Epidermal melanocyte (primary cell): ENCODE measurements at regions not wholly inside any gene's neighbourhood (a gene's known extent, or its start where the extent isn't known, plus 50 kb on each side); places are given as distances from the start of the nearest gene placed in this dataset.
"Not testable (repeated sequence)": the region's sequence is repeated elsewhere in the genome, so short reads cannot be mapped to it uniquely, and the experiment has no call there.

Experiments
- DNase-seq: peaks from one replicate; pipeline ENCODE4 v3.0.0; 2011; ENCODE audit warnings: low spot score; ENCODE audit not compliant: insufficient read length

GRCh38 chr1:55885619-55886018 is 670.5 kb upstream of the USP24 start:
- DNase-seq, result no peak

- no peak for DNase-seq
Observed at GRCh38 chr1:55882931-55883330, 667.8 kb upstream of the USP24 start.

DNA sequence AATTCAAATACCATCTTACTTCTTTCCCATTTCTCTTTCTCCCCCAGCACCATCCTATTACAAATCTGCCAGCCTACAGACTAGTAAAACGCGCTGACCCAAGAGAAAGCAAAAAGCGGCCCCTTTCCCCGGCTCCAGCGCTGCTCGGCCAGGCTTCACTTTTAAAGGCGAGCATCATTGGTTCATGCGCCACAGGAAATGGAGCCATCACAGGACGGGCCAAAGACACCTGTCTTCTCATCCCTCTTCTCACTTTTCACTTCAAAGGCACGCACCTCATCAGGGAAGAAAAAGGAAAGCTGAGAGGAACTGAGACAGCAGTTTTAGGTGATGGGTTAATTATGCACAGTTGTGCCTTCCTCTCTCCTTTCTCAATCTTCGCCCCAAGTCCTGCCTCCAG is 664.2 kb upstream of the USP24 start:
- no peak for DNase-seq

DNA sequence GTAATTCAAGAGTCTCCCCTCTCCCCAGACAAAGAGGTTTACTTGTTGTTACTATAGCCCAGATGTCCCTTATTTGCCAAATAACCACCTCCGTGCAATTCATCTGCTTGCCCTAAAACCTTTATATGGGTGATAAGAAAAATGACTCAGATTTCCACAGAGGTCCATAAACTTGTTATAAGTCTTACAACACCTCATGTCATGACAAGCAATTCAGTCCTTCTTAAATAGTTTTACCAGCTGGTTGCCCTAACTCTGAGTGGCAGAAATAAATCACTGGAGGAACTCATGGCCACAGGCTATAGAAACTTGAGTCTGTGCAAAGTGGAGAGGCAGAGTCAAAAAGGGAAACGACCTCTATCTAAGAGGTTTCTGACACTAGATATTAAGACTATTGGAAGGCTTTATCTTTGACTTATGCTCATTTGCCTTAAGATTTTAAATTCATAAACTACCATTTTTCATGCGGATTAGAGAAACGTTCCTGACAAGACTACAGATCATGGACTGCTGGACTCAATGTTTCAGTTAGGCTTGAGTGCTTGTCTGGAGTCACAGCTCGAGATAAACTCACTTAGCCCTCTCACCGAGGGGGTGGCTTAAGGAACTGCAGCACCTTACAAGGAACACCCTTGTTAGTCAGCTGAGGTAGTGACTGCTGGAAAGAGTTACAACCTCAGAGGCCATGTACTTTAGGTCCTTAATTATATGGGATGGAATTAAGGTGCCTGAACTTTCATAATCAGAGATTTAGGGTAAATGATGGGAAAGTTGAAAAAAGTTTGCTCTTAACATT is 662.5 kb upstream of the USP24 start:
- no peak for DNase-seq

DNA sequence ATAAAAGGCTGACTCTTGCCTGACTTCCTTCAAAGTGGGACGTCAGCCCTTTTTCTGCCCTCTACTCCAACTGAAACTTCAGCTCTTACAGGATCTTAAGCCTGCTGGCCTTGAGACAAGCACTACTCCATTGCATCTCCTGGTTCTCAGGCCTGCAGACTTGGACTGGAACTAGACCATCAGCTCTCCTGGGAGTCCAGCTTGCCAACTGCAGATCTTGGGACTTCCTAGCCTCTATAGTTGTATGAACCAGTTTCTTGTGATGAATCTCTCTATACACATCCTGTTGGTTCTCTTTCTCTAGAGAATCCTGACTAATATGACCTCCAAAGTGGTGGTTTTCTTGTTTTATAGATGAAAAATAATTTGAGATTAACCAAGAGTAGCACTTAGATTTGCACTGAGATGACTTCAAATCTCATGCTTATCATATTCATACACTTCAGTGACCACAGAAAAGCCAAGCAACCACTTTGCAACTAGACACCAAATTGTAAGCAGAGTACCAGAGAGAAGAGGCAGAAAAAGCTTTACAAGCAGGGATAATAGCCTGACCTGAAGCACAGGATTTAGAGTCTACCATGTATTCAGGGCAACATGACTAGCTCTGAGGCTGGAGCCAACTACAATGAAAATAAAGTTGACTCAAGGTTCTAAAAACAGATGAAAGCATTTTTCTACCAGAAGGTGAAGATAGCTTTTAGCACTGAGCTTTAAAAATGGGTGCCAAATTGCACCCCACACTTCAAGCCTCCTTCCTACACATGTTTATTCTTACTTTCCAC is 661.3 kb upstream of the USP24 start:
- DNase-seq, result no peak

GRCh38 chr1:55870106-55870505 is 654.9 kb upstream of the USP24 start:
- DNase-seq, result no peak

DNA sequence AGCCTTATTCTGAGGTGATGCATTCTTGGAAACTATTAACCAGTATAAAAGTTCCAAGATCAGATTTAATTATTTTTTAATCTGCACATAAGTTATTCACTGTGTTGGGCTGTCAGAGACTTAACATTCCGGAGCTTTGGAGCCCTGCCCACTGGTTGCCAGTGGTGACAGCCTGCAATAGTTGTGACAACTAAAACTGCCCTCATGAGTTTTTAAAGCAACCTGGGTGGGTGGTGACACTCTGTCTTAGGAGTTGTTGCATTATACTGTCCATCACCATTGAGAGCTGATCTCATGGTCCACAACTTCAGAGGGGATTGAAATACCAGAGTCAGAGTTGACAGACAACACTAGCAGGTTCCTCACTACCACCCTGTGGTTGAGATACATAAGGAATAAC is 653.9 kb upstream of the USP24 start:
- DNase-seq, result no peak

DNA sequence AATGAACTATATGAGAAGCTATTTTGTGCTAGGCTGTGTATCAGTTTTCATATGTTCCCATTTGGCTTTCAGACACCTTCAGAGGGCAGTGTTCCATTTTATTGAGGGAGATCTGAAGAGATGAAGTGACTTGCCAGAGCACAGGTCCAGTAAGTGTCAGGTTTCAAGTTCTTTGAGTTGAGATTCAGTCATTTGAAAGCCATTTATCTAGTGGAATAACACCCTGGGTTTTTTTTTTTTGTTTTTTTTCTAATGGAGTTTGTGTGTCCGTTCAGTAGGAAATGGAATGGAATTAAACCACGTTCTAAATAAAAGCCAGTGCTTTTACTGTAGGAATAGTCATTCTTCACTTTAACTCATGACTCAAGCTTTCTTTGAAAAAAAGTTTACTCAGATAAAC is 652.9 kb upstream of the USP24 start:
- no peak for DNase-seq

DNA sequence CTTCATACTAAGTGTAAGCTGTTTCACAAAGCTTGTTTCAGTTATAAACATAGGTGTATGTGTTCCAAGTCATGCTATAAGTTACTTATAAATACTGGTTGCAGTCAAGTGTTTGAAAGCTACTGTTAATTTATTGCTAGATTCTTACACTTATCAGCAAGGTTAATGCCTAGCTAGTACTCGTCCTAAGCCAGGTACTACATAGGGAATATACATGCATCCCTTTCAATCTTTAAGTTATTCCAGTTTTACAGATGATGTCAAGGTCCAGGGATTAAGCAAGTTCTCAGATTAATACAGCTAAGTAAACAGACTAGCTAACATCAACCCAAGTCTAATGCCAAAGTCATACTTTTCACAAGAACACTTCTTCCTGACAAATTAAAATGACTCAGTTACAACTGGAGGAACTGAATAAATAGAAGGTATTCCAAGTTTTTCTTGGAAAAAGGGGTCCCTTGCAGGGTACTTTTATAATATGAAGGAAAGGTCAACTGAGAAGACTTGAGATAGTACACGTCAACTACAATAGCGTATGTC is 652.2 kb upstream of the USP24 start:
- no peak for DNase-seq

- DNase-seq, result not testable (repeated sequence)
Observed at GRCh38 chr1:55865778-55866177, 650.6 kb upstream of the USP24 start.

GRCh38 chr1:55864251-55864650 is 649.1 kb upstream of the USP24 start:
- no peak for DNase-seq

DNA sequence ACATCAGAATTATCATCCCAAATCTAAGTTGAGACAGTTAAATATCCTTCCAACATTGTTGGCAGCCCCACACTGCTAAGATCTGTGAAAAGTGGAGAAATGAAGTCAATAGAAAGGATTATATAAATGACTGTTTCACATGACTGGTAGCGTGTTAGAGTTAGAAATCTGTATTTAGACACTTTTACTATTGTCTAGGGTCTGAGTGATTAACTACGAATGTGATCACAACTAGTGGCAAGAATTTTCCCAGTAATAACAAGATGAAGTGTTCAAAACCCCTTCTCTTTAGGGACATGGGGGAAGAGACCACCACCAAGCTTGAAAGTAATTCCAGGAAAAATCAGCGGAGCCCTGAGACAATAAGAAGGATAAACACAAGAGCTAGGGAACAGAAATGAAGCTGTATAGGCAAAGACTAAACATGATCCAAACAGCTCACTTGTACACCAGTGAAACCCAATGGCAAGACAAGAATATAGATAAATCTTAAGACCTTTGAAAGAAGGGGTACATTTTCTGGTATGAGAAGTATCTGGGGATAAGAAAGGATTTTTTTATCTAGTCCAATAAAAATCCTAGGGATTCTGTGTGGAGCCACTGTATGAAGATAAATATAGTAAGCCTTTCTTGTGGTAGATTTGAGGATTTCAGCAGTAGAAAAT is 646.6 kb upstream of the USP24 start:
- DNase-seq, result no peak

- no peak for DNase-seq
Observed at GRCh38 chr1:55860798-55861519, 645.8 kb upstream of the USP24 start.

DNA sequence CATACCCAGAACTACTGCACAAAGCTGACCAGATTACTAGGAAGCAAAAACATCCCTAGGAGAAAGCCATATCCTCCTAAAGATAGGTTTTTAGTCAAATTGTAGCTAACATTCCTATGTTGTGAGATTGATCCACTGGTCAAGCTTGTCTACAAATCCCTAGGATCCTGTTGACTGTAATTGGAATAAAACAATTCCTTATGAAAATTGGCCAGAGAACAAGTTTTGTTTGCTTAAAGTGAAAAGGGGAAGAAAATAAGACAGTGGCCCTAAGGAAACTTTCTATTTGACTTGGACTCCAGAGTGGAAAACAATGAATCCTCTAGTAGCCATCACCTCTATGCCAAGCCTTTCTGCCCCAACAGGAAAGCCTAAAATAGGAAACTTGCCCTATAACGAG is 645.2 kb upstream of the USP24 start:
- no peak for DNase-seq

GRCh38 chr1:55854911-55855310 is 639.7 kb upstream of the USP24 start:
- DNase-seq, result no peak

GRCh38 chr1:55848906-55849305 is 633.7 kb upstream of the USP24 start:
- no peak for DNase-seq

DNA sequence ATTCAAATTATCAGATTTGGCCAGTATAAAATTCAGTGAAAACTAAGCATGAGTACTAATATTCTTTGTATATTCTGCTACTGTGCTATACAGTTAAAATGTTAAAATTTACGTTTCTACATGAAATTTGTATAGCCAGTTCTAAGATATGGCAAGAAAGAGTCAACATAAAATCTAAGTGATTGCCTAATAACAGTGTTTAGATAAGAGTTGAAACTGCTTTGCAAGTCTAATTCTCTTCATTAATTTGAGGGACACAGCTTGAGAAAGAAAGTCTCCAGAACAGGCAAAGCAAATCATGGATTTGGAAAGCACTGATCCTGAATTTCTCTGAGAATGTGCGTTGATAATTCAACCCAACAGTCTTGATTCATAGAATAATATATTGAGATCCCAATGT is 630.9 kb upstream of the USP24 start:
- DNase-seq, result no peak

GRCh38 chr1:55844322-55844721 is 629.2 kb upstream of the USP24 start:
- no peak for DNase-seq

DNA sequence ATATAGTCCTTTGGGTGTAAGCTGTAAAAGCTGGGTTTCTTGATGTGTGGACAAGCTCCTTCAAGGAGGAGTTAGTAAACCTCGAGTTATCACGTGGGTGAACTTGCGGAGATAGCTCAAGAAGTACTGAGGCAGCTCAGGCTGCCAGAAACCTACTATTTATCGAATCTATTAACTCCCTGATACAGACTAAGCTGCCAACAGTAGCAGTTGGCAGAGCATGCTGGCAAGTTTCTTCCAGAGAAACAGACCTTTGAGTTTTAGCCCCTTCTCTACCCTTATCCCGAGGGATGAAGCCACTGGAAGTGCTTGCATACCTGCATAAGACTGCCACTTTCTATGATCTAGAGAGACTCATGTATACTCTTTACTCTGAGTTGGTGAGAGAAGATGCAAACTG is 624.5 kb upstream of the USP24 start:
- DNase-seq, result no peak

GRCh38 chr1:55839221-55839620 is 624.1 kb upstream of the USP24 start:
- DNase-seq, result no peak

DNA sequence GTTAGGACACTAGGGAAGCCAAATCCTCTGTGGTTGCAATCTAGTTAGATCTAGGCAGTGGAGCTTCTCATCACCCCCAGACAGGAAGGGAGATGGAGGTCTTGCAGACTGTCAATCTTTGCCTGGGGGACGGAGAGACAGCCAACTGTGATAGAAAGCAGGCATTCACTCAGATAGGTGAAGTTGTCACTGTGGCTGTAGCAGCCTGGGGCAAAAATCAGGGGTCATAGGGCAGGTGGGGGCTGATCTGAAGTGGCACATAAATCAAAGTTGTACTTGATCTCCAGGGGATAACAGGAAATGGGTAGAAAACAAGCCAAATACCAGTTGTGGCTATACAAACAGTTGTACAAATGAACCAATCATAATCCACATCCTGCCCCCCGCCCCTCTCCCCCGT is 620.9 kb upstream of the USP24 start:
- no peak for DNase-seq
